ENCODE measurements at regions not wholly inside any gene's neighbourhood (a gene's known extent, or its start where the extent isn't known, plus 50 kb on each side); places are given as distances from the start of the nearest gene placed in this dataset.

GRCh38 chr13:31614704-31615103 lies 124.6 kb upstream of the RXFP2 start:
- no peak for TF ChIP-seq CTCF (IDR thresholded peaks at IDR 0.05)

DNA sequence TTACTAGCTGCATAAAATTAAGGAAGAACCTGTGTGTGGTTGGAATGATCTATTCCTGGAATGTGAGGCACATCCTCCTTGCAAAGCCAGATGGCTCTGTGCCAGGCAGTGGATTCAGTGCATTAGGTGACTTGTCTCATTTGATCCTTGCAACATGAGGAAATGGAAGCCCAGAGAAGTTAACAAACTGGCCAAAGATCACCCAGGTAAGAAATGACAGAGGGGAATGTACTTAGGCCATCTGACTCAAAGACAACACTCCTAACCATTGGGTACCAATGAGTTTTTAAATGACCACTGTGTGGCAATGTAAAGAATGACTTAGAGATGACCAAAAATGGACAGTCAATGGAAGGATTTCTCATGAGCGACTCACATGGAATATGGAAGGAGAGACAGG lies 114.2 kb upstream of the RXFP2 start:
- TF ChIP-seq CTCF (IDR thresholded peaks at IDR 0.05): no peak

DNA sequence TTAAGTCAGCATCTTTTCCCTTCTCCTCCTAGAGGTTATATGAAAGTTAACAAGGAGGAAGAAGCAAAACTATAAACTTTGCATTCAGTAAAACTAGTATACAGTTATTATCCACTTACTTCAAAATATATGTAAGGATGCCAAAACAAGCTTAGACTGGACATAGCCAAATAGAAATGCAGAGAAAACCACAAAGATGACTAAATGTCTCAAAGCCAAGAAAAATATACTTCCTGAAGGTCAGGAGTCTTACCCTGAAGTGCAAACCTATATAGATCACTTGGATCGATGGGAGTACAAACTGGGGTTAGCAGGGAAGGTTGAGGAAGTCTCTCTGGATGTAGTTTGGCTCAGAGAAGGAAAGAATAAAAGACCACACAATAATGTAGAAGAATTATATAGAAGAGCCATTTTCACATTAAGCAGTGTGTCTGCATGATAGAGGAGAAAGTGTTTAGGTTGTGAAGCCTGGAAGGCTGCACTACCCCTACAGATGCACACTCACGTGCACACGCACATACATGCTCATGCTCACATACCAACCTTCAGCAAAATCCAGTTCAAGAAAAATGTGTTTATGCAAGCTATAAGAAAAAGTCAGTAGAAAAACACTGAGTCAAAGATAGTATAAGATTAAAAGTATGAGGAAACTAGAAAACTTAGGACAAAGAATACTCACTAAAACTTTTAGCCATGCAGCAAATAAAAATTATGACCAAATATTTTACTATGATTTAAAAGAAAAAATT lies 112.1 kb upstream of the RXFP2 start:
- no peak for TF ChIP-seq CTCF (IDR thresholded peaks at IDR 0.05)

DNA sequence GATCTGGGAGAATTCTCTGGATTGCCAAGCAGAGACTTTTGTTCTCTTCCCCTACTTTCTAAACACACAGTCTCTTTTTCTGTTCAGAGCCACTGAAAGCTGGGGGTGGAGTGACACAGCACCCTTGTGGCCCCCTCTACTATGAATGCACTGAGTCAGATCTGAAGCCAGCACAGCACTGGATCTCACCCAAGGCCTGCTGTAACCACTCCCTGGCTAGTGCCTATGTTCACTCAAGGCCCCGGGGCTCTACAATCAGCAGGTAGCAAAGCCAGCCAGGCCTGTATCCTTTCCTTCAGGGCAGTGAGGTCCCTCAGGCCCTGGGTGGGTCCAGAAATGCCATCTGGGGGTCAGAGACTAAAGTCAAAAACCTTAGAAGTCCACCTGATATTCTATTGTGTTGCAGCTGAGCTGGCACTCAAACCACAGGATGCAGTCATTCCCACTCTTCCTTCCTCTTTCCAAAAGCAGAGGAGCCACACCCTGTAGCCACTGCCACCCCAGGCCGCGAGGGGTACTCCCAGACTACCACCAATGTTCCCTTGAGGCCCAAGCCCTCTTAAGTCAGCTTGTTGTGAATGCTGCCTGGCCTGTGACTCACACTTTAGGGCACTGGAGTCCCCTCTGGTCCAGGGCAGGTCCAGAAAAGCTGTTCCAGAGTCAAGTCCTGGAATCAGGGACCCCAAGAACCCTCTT lies 110.1 kb upstream of the RXFP2 start:
- no peak for TF ChIP-seq CTCF (IDR thresholded peaks at IDR 0.05)

DNA sequence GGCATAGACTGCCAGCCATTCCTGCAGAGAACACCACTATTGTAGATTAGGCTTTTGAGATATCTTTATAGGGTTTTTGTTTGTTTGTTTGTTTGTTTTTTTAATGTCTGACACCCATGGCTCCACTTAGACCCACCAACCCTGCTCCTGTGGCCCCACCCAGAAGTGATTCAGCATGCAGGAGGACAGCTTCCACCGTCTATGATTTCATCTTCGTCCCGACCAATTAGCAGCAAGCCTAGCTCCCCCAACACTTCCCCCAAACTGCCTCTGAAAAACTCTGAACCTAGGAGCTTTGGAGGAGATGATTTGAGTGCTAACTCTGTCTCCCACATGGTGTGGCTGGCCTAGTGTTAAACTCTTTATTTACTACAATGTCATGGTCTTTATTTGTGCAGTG lies 108.3 kb upstream of the RXFP2 start:
- TF ChIP-seq CTCF (IDR thresholded peaks at IDR 0.05): no peak

- TF ChIP-seq CTCF (IDR thresholded peaks at IDR 0.05): no peak
Measured at GRCh38 chr13:31631746-31632145, 107.6 kb upstream of the RXFP2 start.

- TF ChIP-seq CTCF (IDR thresholded peaks at IDR 0.05): no peak
Measured at GRCh38 chr13:31638577-31638976, 100.7 kb upstream of the RXFP2 start.

Data from LNCAP (cell line).